Activated naive CD8-positive, alpha-beta T cell treated with anti-CD3 and anti-CD28 coated beads, Interleukin-2, amount 10 ng/mL, durations not matched to agents 7 days and 5 days (primary cell): ENCODE measurements at regions not wholly inside any gene's neighbourhood (a gene's known extent, or its start where the extent isn't known, plus 50 kb on each side); places are given as distances from the start of the nearest gene placed in this dataset.

Experiments
- ATAC-seq: fragments of 150-1000 bp; cut with Tn5 transposase; one replicate; pipeline ENCODE4 v1.10.0; 2021; ENCODE audit warnings: low read depth, moderate library complexity
- POLR2A ChIA-PET: fragments of 350-600 bp; sonication (Branson Sonifier 250); formaldehyde crosslinking; loops from one replicate; lab custom pipeline; 2021; ENCODE audit warnings: antibody characterized with exemption; lab: Charles Lee
- DNase-seq: peaks from one replicate; pipeline ENCODE4 v3.0.0; 2021
- H3K27ac Mint-ChIP-seq: one replicate; pipeline ENCODE4 v1.8.0; 2022; ENCODE audit warnings: mild to moderate bottlenecking, mixed read lengths
- H3K27me3 Mint-ChIP-seq: one replicate; pipeline ENCODE4 v1.8.0; 2022; ENCODE audit warnings: mild to moderate bottlenecking, moderate library complexity, mixed read lengths
- H3K36me3 Mint-ChIP-seq: one replicate; pipeline ENCODE4 v1.8.0; 2021; ENCODE audit warnings: mild to moderate bottlenecking, mixed read lengths
- H3K4me1 Mint-ChIP-seq: one replicate; pipeline ENCODE4 v1.8.0; 2021; ENCODE audit warnings: mixed read lengths
- H3K4me3 Mint-ChIP-seq: one replicate; pipeline ENCODE4 v1.8.0; 2022; ENCODE audit warnings: mild to moderate bottlenecking, moderate library complexity, mixed read lengths
- H3K9me3 Mint-ChIP-seq: one replicate; pipeline ENCODE4 v1.8.0; 2021; ENCODE audit warnings: mixed read lengths

- POLR2A ChIA-PET, result interaction anchor here (0.7 kb wide), 1 partner anchor 234 kb away, joined by 6 read pairs; no protein-coding TSS in a partner anchor
- Mint-ChIP-seq H3K27ac (no peak overlapping the region), H3K4me3 (no peak overlapping the region), H3K36me3 (no peaks in the 10 kb centered on the region), H3K9me3 (no peaks in the 10 kb centered on the region), H3K4me1 (no peaks in the 10 kb centered on the region), H3K27me3 (peaks cover 3% of the 10 kb centered on the region)
- no peak for ATAC-seq
- DNase-seq, result no peak
Measured at GRCh38 chr17:79372470-79373238, 238.2 kb downstream of the RBFOX3 start.

GRCh38 chr17:79371984-79372383 lies 238.9 kb downstream of the RBFOX3 start:
- H3K27me3 Mint-ChIP-seq, result peaks cover 3% of the 10 kb centered on the region
- POLR2A ChIA-PET, result interaction anchor here (0.7 kb wide), 1 partner anchor 235 kb away, joined by 6 read pairs; no protein-coding TSS in a partner anchor
- H3K4me3 Mint-ChIP-seq, result no peak overlapping the region
- H3K27ac Mint-ChIP-seq, result no peak overlapping the region
- H3K9me3 Mint-ChIP-seq, result no peaks in the 10 kb centered on the region
- H3K36me3 Mint-ChIP-seq, result no peaks in the 10 kb centered on the region
- ATAC-seq, result no peak
- DNase-seq, result no peak
- no peaks in the 10 kb centered on the region for H3K4me1 Mint-ChIP-seq

- Mint-ChIP-seq H3K36me3 (no peaks in the 10 kb centered on the region), H3K9me3 (no peaks in the 10 kb centered on the region), H3K4me1 (no peaks in the 10 kb centered on the region), H3K27ac (no peak overlapping the region), H3K4me3 (no peak overlapping the region), H3K27me3 (peaks cover 3% of the 10 kb centered on the region)
- DNase-seq, result no peak
- POLR2A ChIA-PET, result no interaction called here
- no peak for ATAC-seq
Measured at GRCh38 chr17:79370594-79370993, 240.3 kb downstream of the RBFOX3 start.

- no peaks in the 10 kb centered on the region for H3K36me3 Mint-ChIP-seq
- H3K4me1 Mint-ChIP-seq, result no peaks in the 10 kb centered on the region
- no peak overlapping the region for H3K27ac Mint-ChIP-seq
- peaks cover 3% of the 10 kb centered on the region for H3K27me3 Mint-ChIP-seq
- no peak for ATAC-seq
- DNase-seq, result no peak
- POLR2A ChIA-PET, result no interaction called here
- no peaks in the 10 kb centered on the region for H3K9me3 Mint-ChIP-seq
- H3K4me3 Mint-ChIP-seq, result no peak overlapping the region
Measured at GRCh38 chr17:79370126-79370525, 240.7 kb downstream of the RBFOX3 start.

- Mint-ChIP-seq H3K27ac (no peak overlapping the region), H3K9me3 (no peaks in the 10 kb centered on the region), H3K4me1 (no peaks in the 10 kb centered on the region), H3K27me3 (peaks cover 3% of the 10 kb centered on the region), H3K36me3 (no peaks in the 10 kb centered on the region), H3K4me3 (no peak overlapping the region)
- ATAC-seq, result no peak
- POLR2A ChIA-PET, result no interaction called here
- no peak for DNase-seq
Measured at GRCh38 chr17:79369532-79369931, 241.3 kb downstream of the RBFOX3 start.

GRCh38 chr17:79369001-79369400 lies 241.8 kb downstream of the RBFOX3 start:
- H3K4me1 Mint-ChIP-seq, result no peaks in the 10 kb centered on the region
- peaks cover 3% of the 10 kb centered on the region for H3K27me3 Mint-ChIP-seq
- H3K4me3 Mint-ChIP-seq, result no peak overlapping the region
- POLR2A ChIA-PET, result no interaction called here
- no peak for ATAC-seq
- no peak for DNase-seq
- no peak overlapping the region for H3K27ac Mint-ChIP-seq
- no peaks in the 10 kb centered on the region for H3K36me3 Mint-ChIP-seq
- H3K9me3 Mint-ChIP-seq, result no peaks in the 10 kb centered on the region

- DNase-seq (no peak), ATAC-seq (no peak)
- Mint-ChIP-seq H3K9me3 (no peaks in the 10 kb centered on the region), H3K4me3 (no peak overlapping the region), H3K36me3 (no peaks in the 10 kb centered on the region), H3K27me3 (peaks cover 3% of the 10 kb centered on the region), H3K4me1 (no peaks in the 10 kb centered on the region), H3K27ac (no peak overlapping the region)
- POLR2A ChIA-PET, result no interaction called here
Measured at GRCh38 chr17:79368521-79368920, 242.3 kb downstream of the RBFOX3 start.

GRCh38 chr17:79366988-79367571 lies 243.8 kb downstream of the RBFOX3 start:
- Mint-ChIP-seq H3K27ac (no peak overlapping the region), H3K4me3 (no peak overlapping the region), H3K36me3 (no peaks in the 10 kb centered on the region), H3K27me3 (peaks cover 3% of the 10 kb centered on the region), H3K4me1 (no peaks in the 10 kb centered on the region), H3K9me3 (no peaks in the 10 kb centered on the region)
- no peak for DNase-seq
- POLR2A ChIA-PET, result no interaction called here
- no peak for ATAC-seq

- POLR2A ChIA-PET, result no interaction called here
- no peaks in the 10 kb centered on the region for H3K36me3 Mint-ChIP-seq
- H3K27me3 Mint-ChIP-seq, result peaks cover 3% of the 10 kb centered on the region
- no peak for DNase-seq
- no peaks in the 10 kb centered on the region for H3K4me1 Mint-ChIP-seq
- H3K9me3 Mint-ChIP-seq, result no peaks in the 10 kb centered on the region
- no peak overlapping the region for H3K27ac Mint-ChIP-seq
- H3K4me3 Mint-ChIP-seq, result no peak overlapping the region
- no peak for ATAC-seq
Measured at GRCh38 chr17:79365836-79366770, 244.7 kb downstream of the RBFOX3 start.

GRCh38 chr17:79365351-79365750 lies 245.5 kb downstream of the RBFOX3 start:
- no peaks in the 10 kb centered on the region for H3K4me1 Mint-ChIP-seq
- H3K9me3 Mint-ChIP-seq, result no peaks in the 10 kb centered on the region
- H3K27me3 Mint-ChIP-seq, result peaks cover 6% of the 10 kb centered on the region
- DNase-seq, result no peak
- POLR2A ChIA-PET, result no interaction called here
- no peak overlapping the region for H3K4me3 Mint-ChIP-seq
- ATAC-seq, result no peak
- no peaks in the 10 kb centered on the region for H3K36me3 Mint-ChIP-seq
- H3K27ac Mint-ChIP-seq, result no peak overlapping the region

GRCh38 chr17:79364315-79365094 lies 246.3 kb downstream of the RBFOX3 start:
- peaks cover 4% of the 10 kb centered on the region for H3K27me3 Mint-ChIP-seq
- H3K36me3 Mint-ChIP-seq, result no peaks in the 10 kb centered on the region
- H3K4me3 Mint-ChIP-seq, result no peak overlapping the region
- H3K9me3 Mint-ChIP-seq, result no peaks in the 10 kb centered on the region
- DNase-seq, result no peak
- no peaks in the 10 kb centered on the region for H3K4me1 Mint-ChIP-seq
- ATAC-seq, result no peak
- POLR2A ChIA-PET, result no interaction called here
- no peak overlapping the region for H3K27ac Mint-ChIP-seq

GRCh38 chr17:79363552-79364275 lies 247.1 kb downstream of the RBFOX3 start:
- DNase-seq (no peak), ATAC-seq (no peak)
- Mint-ChIP-seq H3K4me3 (no peak overlapping the region), H3K4me1 (no peaks in the 10 kb centered on the region), H3K9me3 (no peaks in the 10 kb centered on the region), H3K27me3 (peaks cover 6% of the 10 kb centered on the region), H3K27ac (no peak overlapping the region), H3K36me3 (no peaks in the 10 kb centered on the region)
- POLR2A ChIA-PET, result no interaction called here
